ENCODE measurements at regions not wholly inside any gene's neighbourhood (a gene's known extent, or its start where the extent isn't known, plus 50 kb on each side); places are given as distances from the start of the nearest gene placed in this dataset.

- no peak for DNase-seq (ENCODE audit: low read depth in 2 of 2)
These were observed 125.0 kb upstream of the TLE4 start for GRCh38 chr9:79446523-79447307.

GRCh38 chr9:79447308-79447605 is 124.5 kb upstream of the TLE4 start:
- DNase-seq (ENCODE audit: low read depth in 2 of 2), result no peak

GRCh38 chr9:79447762-79448161 is 124.0 kb upstream of the TLE4 start:
- DNase-seq (ENCODE audit: low read depth in 2 of 2), result no peak

- no peak for DNase-seq (ENCODE audit: low read depth in 2 of 2)
These were observed 119.5 kb upstream of the TLE4 start for GRCh38 chr9:79452265-79452664.

- DNase-seq (ENCODE audit: low read depth in 2 of 2), result no peak
These were observed 110.1 kb upstream of the TLE4 start for GRCh38 chr9:79461712-79462111.

- no peak for DNase-seq (ENCODE audit: low read depth in 2 of 2)
These were observed 106.6 kb upstream of the TLE4 start for GRCh38 chr9:79465156-79465555.

GRCh38 chr9:79469164-79469563 is 102.6 kb upstream of the TLE4 start:
- no peak for DNase-seq (ENCODE audit: low read depth in 2 of 2)

- DNase-seq (ENCODE audit: low read depth in 2 of 2), result no peak
These were observed 100.8 kb upstream of the TLE4 start for GRCh38 chr9:79470954-79471353.

- DNase-seq (ENCODE audit: low read depth in 2 of 2), result no peak
These were observed 99.9 kb upstream of the TLE4 start for GRCh38 chr9:79471580-79472543.

GRCh38 chr9:79473704-79474103 is 98.1 kb upstream of the TLE4 start:
- DNase-seq (ENCODE audit: low read depth in 2 of 2), result no peak

GRCh38 chr9:79477241-79477840 is 94.4 kb upstream of the TLE4 start:
- no peak for DNase-seq (ENCODE audit: low read depth in 2 of 2)

- peak; percentile 7 to 10 for DNase-seq (ENCODE audit: low read depth in 2 of 2)
These were observed 93.6 kb upstream of the TLE4 start for GRCh38 chr9:79477955-79478771.

GRCh38 chr9:79480639-79481038 is 91.1 kb upstream of the TLE4 start:
- DNase-seq (ENCODE audit: low read depth in 2 of 2), result no peak

GRCh38 chr9:79481846-79482477 is 89.8 kb upstream of the TLE4 start:
- no peak for DNase-seq (ENCODE audit: low read depth in 2 of 2)

GRCh38 chr9:79485258-79485657 is 86.5 kb upstream of the TLE4 start:
- no peak for DNase-seq (ENCODE audit: low read depth in 2 of 2)

GRCh38 chr9:79489261-79490000 is 82.3 kb upstream of the TLE4 start:
- no peak for DNase-seq (ENCODE audit: low read depth in 2 of 2)

- DNase-seq (ENCODE audit: low read depth in 2 of 2), result no peak
These were observed 81.0 kb upstream of the TLE4 start for GRCh38 chr9:79490657-79491248.

GRCh38 chr9:79492092-79493009 is 79.4 kb upstream of the TLE4 start:
- no peak for DNase-seq (ENCODE audit: low read depth in 2 of 2)

Data from stimulated activated CD8-positive, alpha-beta memory T cell treated with anti-CD3 and anti-CD28 coated beads, Interleukin-15, amount 100 ng/mL, for 48 hours (primary cell).